Gastrocnemius medialis (tissue), 4 donors: ENCODE measurements at regions not wholly inside any gene's neighbourhood (a gene's known extent, or its start where the extent isn't known, plus 50 kb on each side); places are given as distances from the start of the nearest gene placed in this dataset.

ENCODE experiments used
- CTCF ChIP-seq, 5 experiments: fragments of 450-650 bp in 3 of 5; fragments of 200-600 bp in 2 of 5; sonication (generic) in 2 of 5; IDR thresholded peaks in 4 of 5; conservative IDR thresholded peaks in 1 of 5; 1 replicate in 4 of 5; 2 replicates in 1 of 5; pipeline ENCODE4 v1.5.1; 2016 to 2019; ENCODE audit warnings: antibody characterized with exemption in 5 of 5, mild to moderate bottlenecking in 3 of 5, moderate library complexity in 3 of 5
- POLR2A ChIP-seq, 2 donors: fragments of 450-650 bp; IDR thresholded peaks; one replicate each; pipeline ENCODE4 v1.6.1; 2017; ENCODE audit warnings: antibody characterized with exemption in 2 of 2, mild to moderate bottlenecking in 2 of 2, moderate library complexity in 2 of 2

- TF ChIP-seq CTCF (IDR thresholded peaks at IDR 0.05 in 4 of 5, conservative IDR thresholded peaks at IDR 0.05 in 1 of 5) (no peak), POLR2A (IDR thresholded peaks at IDR 0.05) (no peak)
These were observed 241.9 kb upstream of the IRS2 start for GRCh38 chr13:110028311-110028710.
